HFFc6 (cell line): ENCODE measurements at regions not wholly inside any gene's neighbourhood (a gene's known extent, or its start where the extent isn't known, plus 50 kb on each side); places are given as distances from the start of the nearest gene placed in this dataset.

Source experiments
- DNase-seq: peaks from one replicate; pipeline ENCODE4 v3.0.0-alpha.2; 2018
- H3K27ac Mint-ChIP-seq: 2 replicates; pipeline ENCODE4 v1.8.0; 2020; ENCODE audit warnings: mild to moderate bottlenecking, mixed read lengths
- H3K27me3 Mint-ChIP-seq: 2 replicates; pipeline ENCODE4 v1.8.0; 2021; ENCODE audit warnings: mild to moderate bottlenecking, moderate library complexity, mixed read lengths; ENCODE audit not compliant: insufficient read depth
- H3K36me3 Mint-ChIP-seq: 2 replicates; pipeline ENCODE4 v1.8.0; 2021; ENCODE audit warnings: low read depth, mixed read lengths
- H3K4me1 Mint-ChIP-seq: 2 replicates; pipeline ENCODE4 v1.8.0; 2020; ENCODE audit warnings: low read depth, mixed read lengths
- H3K4me3 Mint-ChIP-seq: 2 replicates; pipeline ENCODE4 v1.8.0; 2020; ENCODE audit warnings: mild to moderate bottlenecking, moderate library complexity, mixed read lengths
- H3K9me3 Mint-ChIP-seq: 2 replicates; pipeline ENCODE4 v1.8.0; 2020; ENCODE audit warnings: mild to moderate bottlenecking, mixed read lengths
- TF ChIP-seq, protein P1 (sequence below): fragments of 200-600 bp; sonication (generic); IDR thresholded peaks from 2 replicates; pipeline ENCODE4 v1.5.0; 2021; ENCODE audit warnings: antibody characterized with exemption, mild to moderate bottlenecking

DNA sequence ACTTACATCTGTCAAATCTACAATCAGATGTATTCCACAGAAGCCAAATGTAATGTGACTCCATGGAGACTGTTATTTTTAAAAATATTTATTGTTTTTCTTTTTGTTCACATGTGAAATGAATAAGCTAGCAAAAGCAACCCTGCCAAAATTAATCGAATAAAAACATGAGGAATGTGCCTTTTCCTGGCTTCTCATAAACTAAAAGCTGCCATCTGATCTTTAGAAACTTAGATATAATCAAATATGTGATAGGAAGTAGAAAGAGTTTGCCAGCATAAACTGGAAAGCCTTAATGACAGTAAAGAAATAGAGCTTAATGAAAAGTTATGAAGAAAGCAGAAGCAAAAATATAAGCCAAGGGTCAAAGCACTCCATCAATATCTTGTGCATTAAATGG lies 1724.7 kb upstream of the WWC1 start:
- H3K36me3 Mint-ChIP-seq, result no peaks in the 10 kb centered on the region; the same call in 1 of the 2 replicates
- peaks cover 31% of the 10 kb centered on the region for H3K9me3 Mint-ChIP-seq
- no peak overlapping the region for H3K27ac Mint-ChIP-seq
- H3K4me1 Mint-ChIP-seq, result no peaks in the 10 kb centered on the region
- no peak for DNase-seq
- H3K4me3 Mint-ChIP-seq, result no peak overlapping the region
- TF ChIP-seq, protein P1, sequence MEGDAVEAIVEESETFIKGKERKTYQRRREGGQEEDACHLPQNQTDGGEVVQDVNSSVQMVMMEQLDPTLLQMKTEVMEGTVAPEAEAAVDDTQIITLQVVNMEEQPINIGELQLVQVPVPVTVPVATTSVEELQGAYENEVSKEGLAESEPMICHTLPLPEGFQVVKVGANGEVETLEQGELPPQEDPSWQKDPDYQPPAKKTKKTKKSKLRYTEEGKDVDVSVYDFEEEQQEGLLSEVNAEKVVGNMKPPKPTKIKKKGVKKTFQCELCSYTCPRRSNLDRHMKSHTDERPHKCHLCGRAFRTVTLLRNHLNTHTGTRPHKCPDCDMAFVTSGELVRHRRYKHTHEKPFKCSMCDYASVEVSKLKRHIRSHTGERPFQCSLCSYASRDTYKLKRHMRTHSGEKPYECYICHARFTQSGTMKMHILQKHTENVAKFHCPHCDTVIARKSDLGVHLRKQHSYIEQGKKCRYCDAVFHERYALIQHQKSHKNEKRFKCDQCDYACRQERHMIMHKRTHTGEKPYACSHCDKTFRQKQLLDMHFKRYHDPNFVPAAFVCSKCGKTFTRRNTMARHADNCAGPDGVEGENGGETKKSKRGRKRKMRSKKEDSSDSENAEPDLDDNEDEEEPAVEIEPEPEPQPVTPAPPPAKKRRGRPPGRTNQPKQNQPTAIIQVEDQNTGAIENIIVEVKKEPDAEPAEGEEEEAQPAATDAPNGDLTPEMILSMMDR, result no peak
- no peaks in the 10 kb centered on the region for H3K27me3 Mint-ChIP-seq

DNA sequence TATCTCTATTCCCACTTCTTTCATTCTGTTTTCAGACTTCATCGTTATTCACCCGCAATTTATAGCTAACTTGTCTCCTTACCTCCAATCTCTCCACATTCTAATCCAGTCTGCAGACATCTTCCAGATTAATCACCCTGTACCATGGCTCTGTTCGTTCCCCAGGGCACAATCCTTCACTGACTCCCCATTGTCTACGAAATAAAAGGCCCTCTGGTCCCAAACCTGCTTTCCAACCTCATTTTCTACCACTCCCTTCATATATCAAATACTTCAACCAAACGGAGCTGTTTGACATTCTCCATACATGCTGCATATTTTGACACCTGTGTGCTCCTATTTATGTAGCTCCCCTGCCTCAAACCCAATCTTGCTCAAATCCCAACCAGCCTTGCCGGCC lies 1720.6 kb upstream of the WWC1 start:
- Mint-ChIP-seq H3K36me3 (peaks cover 4% of the 10 kb centered on the region; the same call in 1 of the 2 replicates), H3K4me1 (no peaks in the 10 kb centered on the region), H3K27ac (no peak overlapping the region), H3K4me3 (no peak overlapping the region), H3K27me3 (no peaks in the 10 kb centered on the region), H3K9me3 (peaks cover 40% of the 10 kb centered on the region)
- DNase-seq, result no peak
- TF ChIP-seq, protein P1, result no peak

DNA sequence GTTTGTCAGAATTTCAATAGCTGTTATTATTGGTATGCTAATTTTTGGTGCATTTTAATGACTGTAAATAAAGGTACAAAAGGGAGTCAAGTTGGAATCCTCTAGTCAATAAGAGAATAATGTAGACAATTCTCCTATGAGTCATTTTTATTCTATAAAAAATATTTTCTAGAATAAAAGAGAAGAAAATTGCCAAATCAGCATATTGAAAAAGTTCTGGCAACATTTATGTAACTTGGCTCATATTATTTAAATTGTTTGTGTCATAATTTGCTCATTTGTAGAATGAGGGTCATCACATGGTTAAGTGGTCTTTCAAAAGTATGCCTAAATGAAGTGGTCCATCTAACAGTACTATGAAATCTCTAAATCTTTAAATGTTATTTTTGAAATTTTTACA lies 1719.8 kb upstream of the WWC1 start:
- H3K27ac Mint-ChIP-seq, result no peak overlapping the region
- no peaks in the 10 kb centered on the region for H3K4me1 Mint-ChIP-seq
- peaks cover 4% of the 10 kb centered on the region; the same call in 1 of the 2 replicates for H3K36me3 Mint-ChIP-seq
- no peaks in the 10 kb centered on the region for H3K27me3 Mint-ChIP-seq
- no peak overlapping the region for H3K4me3 Mint-ChIP-seq
- H3K9me3 Mint-ChIP-seq, result peaks cover 38% of the 10 kb centered on the region
- TF ChIP-seq, protein P1, result no peak
- no peak for DNase-seq

DNA sequence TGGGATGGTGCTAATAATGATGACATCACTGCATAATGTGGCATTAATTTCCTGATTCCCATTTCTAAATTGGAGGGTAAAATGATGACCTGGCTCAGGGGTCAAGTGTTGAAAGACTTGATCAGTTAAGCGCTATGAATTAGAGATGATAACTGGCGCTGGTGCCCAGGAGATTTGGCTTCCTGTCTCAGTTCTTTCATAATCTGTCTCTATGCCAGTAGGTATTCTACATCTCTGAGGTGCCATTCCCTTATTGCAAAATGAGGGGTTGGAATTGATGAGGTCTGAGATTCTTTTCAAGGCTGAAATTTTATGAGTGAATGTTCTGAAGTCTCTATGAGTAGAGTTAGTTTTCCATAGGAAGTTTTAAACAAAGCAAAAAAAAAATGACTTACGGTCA lies 1715.1 kb upstream of the WWC1 start:
- Mint-ChIP-seq H3K4me1 (no peaks in the 10 kb centered on the region), H3K27ac (no peak overlapping the region), H3K36me3 (0 out of 2 replicates have a peak, but pooled peaks cover 4% of the 10 kb centered on the region)

DNA sequence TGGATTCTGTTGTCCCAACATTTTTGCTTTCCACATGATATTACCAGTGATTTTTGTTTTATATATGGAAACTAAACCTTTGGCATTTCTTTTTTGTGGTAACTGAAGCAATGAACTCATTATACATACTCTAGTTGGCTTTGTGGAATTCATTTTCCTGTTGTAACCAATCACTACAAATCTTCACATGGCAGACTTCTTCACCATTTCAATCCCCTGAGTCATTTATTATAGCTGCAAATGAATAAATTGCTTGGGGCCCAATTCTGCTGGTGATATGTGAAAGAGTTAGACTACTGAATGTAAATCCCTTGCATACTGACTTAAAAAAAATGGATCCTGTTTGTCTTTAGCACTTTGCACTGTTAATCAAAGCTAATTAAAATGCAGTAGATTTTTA lies 1709.6 kb upstream of the WWC1 start:
- H3K9me3 Mint-ChIP-seq, result peaks cover 50% of the 10 kb centered on the region

More for the DNA sequence above, 1715.1 kb upstream of the WWC1 start:
- peaks cover 44% of the 10 kb centered on the region for H3K9me3 Mint-ChIP-seq
- TF ChIP-seq, protein P1, result no peak
- H3K27me3 Mint-ChIP-seq, result no peaks in the 10 kb centered on the region
- H3K4me3 Mint-ChIP-seq, result no peak overlapping the region
- DNase-seq, result no peak

More for the DNA sequence above, 1709.6 kb upstream of the WWC1 start:
- Mint-ChIP-seq H3K27ac (no peak overlapping the region), H3K36me3 (no peaks in the 10 kb centered on the region), H3K4me1 (no peaks in the 10 kb centered on the region), H3K27me3 (no peaks in the 10 kb centered on the region), H3K4me3 (no peak overlapping the region)
- TF ChIP-seq, protein P1, result no peak
- no peak for DNase-seq
